Upper lobe of left lung (tissue), 6 donors: ENCODE measurements at regions not wholly inside any gene's neighbourhood (a gene's known extent, or its start where the extent isn't known, plus 50 kb on each side); places are given as distances from the start of the nearest gene placed in this dataset.

ENCODE experiments used
- ATAC-seq, 2 donors: fragments of 200-7000 bp; cut with Tn5 transposase; one replicate each; pipeline ENCODE4 v1.9.1; 2022; ENCODE audit warnings: mild to moderate bottlenecking in 2 of 2, moderate library complexity in 2 of 2; ENCODE audit not compliant: low FRiP score in 2 of 2
- DNase-seq, 2 donors: peaks; one replicate each; pipeline ENCODE4 v3.0.0-alpha.2; 2019 to 2020
- H3K27ac ChIP-seq, 4 donors: fragments of 200-600 bp; sonication (generic); one replicate each; pipeline ENCODE4 v1.5.1; 2016 to 2019
- H3K27me3 ChIP-seq, 4 donors: fragments of 200-600 bp; sonication (generic); one replicate each; pipeline ENCODE4 v1.5.1; 2017 to 2019
- H3K36me3 ChIP-seq, 4 donors: fragments of 200-600 bp; sonication (generic); one replicate each; pipeline ENCODE4 v1.5.1; 2016 to 2019
- H3K4me1 ChIP-seq, 4 donors: fragments of 200-600 bp; sonication (generic); one replicate each; pipeline ENCODE4 v1.5.1; 2018 to 2019
- H3K4me3 ChIP-seq, 4 donors: fragments of 200-600 bp; sonication (generic); one replicate each; pipeline ENCODE4 v1.5.1; 2017 to 2019; ENCODE audit warnings: mild to moderate bottlenecking in 2 of 4, moderate library complexity in 1 of 4
- H3K9me3 ChIP-seq, 4 donors: fragments of 200-600 bp; sonication (generic); one replicate each; pipeline ENCODE4 v1.5.1; 2018 to 2019
- EP300 ChIP-seq, 4 donors: sonication (generic); formaldehyde crosslinking; IDR thresholded peaks; one replicate each; pipeline ENCODE4 v1.5.1; 2017; ENCODE audit warnings: antibody characterized with exemption in 4 of 4, control low read depth in 2 of 4
- POLR2A ChIP-seq, 4 donors: fragments of 450-650 bp; IDR thresholded peaks; one replicate each; pipeline ENCODE4 v1.5.1; 2016 to 2017; ENCODE audit warnings: antibody characterized with exemption in 4 of 4, mild to moderate bottlenecking in 2 of 4
- POLR2AphosphoS5 ChIP-seq, 2 donors: sonication (generic); formaldehyde crosslinking; IDR thresholded peaks; one replicate each; pipeline ENCODE4 v1.5.1; 2017; ENCODE audit warnings: antibody characterized with exemption in 2 of 2
- WGBS, 2 donors: methylation state at CpG; one replicate each; pipeline ENCODE4 v1.1.5; 2017 to 2018; 5-methylcytosine and 5-hydroxymethylcytosine counted together
- TF ChIP-seq, protein P1 (sequence below), 6 experiments: fragments of 450-650 bp in 4 of 6; fragments of 200-600 bp in 2 of 6; sonication (generic) in 2 of 6; IDR thresholded peaks; one replicate each; pipeline ENCODE4 v1.5.1; 2016 to 2019; ENCODE audit warnings: antibody characterized with exemption in 6 of 6
- donor health status: DM: no; HTN: no; CAD: no; lungs with moderate emphysema.
- donor health status: DM: no; HTN: yes; CAD: no; lungs with severe emphysema.

DNA sequence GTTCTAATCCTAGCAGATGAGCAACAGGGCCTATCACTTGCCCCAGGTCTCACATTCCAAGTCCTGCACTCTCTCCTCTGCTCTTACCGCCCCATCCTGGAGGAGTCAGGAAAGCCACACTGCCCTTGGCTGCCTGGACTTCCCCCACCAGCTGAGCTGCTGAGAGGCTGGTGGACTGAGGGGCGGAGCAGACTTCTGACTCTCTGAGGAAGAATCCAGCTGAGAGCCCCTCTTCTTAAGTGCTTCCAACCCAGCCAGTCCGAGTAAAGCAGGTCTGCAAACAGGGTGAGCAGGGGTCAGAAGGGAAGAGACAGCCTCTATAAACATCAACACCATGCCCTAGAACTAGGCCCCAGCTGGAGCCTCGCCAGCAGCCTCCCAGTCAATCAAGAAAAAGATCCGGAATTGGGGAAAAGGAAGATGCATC is 92.4 kb upstream of the TMEM72 start:
- TF ChIP-seq, protein P1, sequence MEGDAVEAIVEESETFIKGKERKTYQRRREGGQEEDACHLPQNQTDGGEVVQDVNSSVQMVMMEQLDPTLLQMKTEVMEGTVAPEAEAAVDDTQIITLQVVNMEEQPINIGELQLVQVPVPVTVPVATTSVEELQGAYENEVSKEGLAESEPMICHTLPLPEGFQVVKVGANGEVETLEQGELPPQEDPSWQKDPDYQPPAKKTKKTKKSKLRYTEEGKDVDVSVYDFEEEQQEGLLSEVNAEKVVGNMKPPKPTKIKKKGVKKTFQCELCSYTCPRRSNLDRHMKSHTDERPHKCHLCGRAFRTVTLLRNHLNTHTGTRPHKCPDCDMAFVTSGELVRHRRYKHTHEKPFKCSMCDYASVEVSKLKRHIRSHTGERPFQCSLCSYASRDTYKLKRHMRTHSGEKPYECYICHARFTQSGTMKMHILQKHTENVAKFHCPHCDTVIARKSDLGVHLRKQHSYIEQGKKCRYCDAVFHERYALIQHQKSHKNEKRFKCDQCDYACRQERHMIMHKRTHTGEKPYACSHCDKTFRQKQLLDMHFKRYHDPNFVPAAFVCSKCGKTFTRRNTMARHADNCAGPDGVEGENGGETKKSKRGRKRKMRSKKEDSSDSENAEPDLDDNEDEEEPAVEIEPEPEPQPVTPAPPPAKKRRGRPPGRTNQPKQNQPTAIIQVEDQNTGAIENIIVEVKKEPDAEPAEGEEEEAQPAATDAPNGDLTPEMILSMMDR (IDR thresholded peaks at IDR 0.05): no peak
- TF ChIP-seq POLR2A (IDR thresholded peaks at IDR 0.05) (no peak), EP300 (IDR thresholded peaks at IDR 0.05) (no peak), POLR2AphosphoS5 (IDR thresholded peaks at IDR 0.05) (no peak)

DNA sequence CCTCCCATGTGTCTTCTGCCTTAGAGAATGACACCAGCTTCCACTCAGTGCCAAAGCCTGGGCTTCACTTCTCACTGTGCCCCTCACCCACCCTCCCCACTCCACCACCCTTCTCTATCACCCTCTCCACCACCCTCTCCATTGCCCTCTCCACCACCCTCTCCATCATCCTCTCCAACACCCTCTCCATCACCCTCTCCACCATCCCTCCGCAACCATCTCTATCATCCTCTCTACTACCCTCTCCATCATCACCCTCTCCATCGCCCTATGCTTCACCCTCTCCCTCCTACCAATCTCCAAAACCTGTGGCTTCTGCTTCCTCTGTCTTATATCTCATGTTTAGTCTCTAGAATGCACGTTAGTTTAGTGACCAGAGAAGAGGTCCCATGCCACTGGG is 91.0 kb upstream of the TMEM72 start:
- no peak for TF ChIP-seq POLR2A (IDR thresholded peaks at IDR 0.05)
- no peak for TF ChIP-seq EP300 (IDR thresholded peaks at IDR 0.05)
- TF ChIP-seq POLR2AphosphoS5 (IDR thresholded peaks at IDR 0.05): no peak
- TF ChIP-seq, protein P1 (IDR thresholded peaks at IDR 0.05): no peak
- no peak overlapping the region for H3K27ac ChIP-seq
- no peak for ATAC-seq
- DNase-seq: no peak
- 81 to 90% methylated on average over 3 of the region's 3 CpGs for WGBS, 2 donors
- H3K4me1 ChIP-seq: no peaks in the 10 kb centered on the region
- no peaks in the 10 kb centered on the region for H3K36me3 ChIP-seq
- no peak overlapping the region for H3K4me3 ChIP-seq
- no peaks in the 10 kb centered on the region for H3K27me3 ChIP-seq
- H3K9me3 ChIP-seq: no peaks in the 10 kb centered on the region

More for the DNA sequence above, 92.4 kb upstream of the TMEM72 start:
- peak in 1 of 2 donors; percentile 25 for ATAC-seq
- Histone ChIP-seq H3K36me3 (no peaks in the 10 kb centered on the region), H3K27ac (no peak overlapping the region), H3K27me3 (no peaks in the 10 kb centered on the region), H3K4me3 (no peak overlapping the region), H3K9me3 (no peaks in the 10 kb centered on the region), H3K4me1 (no peaks in the 10 kb centered on the region)
- 49 to 57% methylated on average over 5 of the region's 5 CpGs for WGBS, 2 donors
- DNase-seq: no peak

DNA sequence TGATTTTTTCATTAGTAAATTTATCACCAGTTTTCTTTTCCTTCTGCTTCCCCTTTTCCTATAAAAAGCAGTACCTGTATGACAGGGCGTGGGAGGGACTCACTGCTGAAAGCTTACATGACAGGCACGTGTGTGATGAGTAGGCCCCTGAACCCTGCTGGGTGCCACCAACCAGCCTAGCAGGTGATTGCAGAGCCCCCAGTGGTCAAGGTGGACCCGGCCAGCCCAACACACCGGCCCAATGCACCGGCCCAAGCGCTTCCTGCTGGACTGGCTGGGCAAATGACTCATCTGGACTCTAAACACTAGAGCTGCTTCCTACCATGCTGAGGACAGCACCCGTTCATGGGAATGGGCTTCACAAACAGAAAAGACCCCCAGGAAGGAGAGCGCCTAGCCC is 89.8 kb upstream of the TMEM72 start:
- Histone ChIP-seq H3K27me3 (no peaks in the 10 kb centered on the region), H3K36me3 (no peaks in the 10 kb centered on the region), H3K27ac (no peak overlapping the region), H3K4me3 (no peak overlapping the region), H3K9me3 (no peaks in the 10 kb centered on the region), H3K4me1 (no peaks in the 10 kb centered on the region)
- TF ChIP-seq EP300 (IDR thresholded peaks at IDR 0.05) (no peak), POLR2A (IDR thresholded peaks at IDR 0.05) (no peak), POLR2AphosphoS5 (IDR thresholded peaks at IDR 0.05) (no peak)
- TF ChIP-seq, protein P1 (IDR thresholded peaks at IDR 0.05): no peak
- ATAC-seq (no peak), DNase-seq (peak in 1 of 2 donors; percentile 42)
- 84 to 85% methylated on average over 5 to 8 of the region's 8 CpGs for WGBS, 2 donors

DNA sequence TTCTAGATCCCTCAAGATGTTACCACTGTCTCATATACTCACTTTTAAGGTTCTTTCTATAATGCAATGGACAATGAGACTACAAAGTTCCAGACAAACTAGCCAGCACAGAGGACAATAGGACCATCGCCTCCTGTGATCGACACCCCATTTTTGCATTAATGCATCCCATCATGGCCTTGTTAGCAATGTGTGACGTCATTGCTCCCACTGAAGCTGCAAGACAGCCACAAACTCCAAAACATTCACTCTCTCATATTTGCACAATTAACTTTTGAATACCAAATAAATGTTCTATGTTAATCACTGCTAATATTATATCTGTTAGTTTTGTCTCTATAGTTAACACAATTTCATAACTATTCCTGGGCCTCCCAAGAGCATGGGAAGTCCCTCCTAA is 88.8 kb upstream of the TMEM72 start:
- no peaks in the 10 kb centered on the region for H3K9me3 ChIP-seq
- no peak overlapping the region for H3K4me3 ChIP-seq
- H3K4me1 ChIP-seq: no peaks in the 10 kb centered on the region
- DNase-seq (no peak), ATAC-seq (no peak)
- no peak overlapping the region for H3K27ac ChIP-seq
- WGBS, 2 donors: 94 to 97% methylated on average over 3 of the region's 3 CpGs
- no peaks in the 10 kb centered on the region for H3K27me3 ChIP-seq
- H3K36me3 ChIP-seq: no peaks in the 10 kb centered on the region
- TF ChIP-seq, protein P1 (IDR thresholded peaks at IDR 0.05): no peak
- TF ChIP-seq POLR2AphosphoS5 (IDR thresholded peaks at IDR 0.05): no peak

DNA sequence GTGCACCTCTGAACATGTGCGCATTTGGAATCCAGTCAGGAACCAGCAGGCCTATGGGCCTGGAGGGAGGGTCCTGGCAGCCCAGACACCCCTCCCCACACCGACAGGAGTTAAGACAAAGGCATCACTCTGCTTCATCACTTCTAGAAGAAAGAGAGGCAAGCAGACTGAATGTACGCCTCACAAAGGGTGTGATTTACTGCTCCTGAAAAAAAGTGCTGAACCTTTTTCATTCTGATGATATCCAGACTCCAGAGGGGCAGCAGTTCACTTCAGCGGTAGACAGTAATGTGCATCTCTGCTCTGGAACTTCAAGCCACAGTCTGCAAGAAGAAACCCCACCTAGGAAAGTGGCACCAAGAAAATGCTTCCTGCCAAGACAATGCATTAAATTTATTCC is 88.2 kb upstream of the TMEM72 start:
- no peaks in the 10 kb centered on the region for H3K27me3 ChIP-seq
- no peaks in the 10 kb centered on the region for H3K36me3 ChIP-seq
- ATAC-seq (no peak), DNase-seq (no peak)
- H3K9me3 ChIP-seq: no peaks in the 10 kb centered on the region
- H3K27ac ChIP-seq: no peak overlapping the region
- WGBS, 2 donors: 86 to 97% methylated on average over 4 of the region's 4 CpGs
- H3K4me1 ChIP-seq: no peaks in the 10 kb centered on the region
- TF ChIP-seq POLR2AphosphoS5 (IDR thresholded peaks at IDR 0.05) (no peak), EP300 (IDR thresholded peaks at IDR 0.05) (no peak), POLR2A (IDR thresholded peaks at IDR 0.05) (no peak)
- TF ChIP-seq, protein P1 (IDR thresholded peaks at IDR 0.05): no peak
- H3K4me3 ChIP-seq: no peak overlapping the region
